ENCODE measurements at regions not wholly inside any gene's neighbourhood (a gene's known extent, or its start where the extent isn't known, plus 50 kb on each side); places are given as distances from the start of the nearest gene placed in this dataset.

DNA sequence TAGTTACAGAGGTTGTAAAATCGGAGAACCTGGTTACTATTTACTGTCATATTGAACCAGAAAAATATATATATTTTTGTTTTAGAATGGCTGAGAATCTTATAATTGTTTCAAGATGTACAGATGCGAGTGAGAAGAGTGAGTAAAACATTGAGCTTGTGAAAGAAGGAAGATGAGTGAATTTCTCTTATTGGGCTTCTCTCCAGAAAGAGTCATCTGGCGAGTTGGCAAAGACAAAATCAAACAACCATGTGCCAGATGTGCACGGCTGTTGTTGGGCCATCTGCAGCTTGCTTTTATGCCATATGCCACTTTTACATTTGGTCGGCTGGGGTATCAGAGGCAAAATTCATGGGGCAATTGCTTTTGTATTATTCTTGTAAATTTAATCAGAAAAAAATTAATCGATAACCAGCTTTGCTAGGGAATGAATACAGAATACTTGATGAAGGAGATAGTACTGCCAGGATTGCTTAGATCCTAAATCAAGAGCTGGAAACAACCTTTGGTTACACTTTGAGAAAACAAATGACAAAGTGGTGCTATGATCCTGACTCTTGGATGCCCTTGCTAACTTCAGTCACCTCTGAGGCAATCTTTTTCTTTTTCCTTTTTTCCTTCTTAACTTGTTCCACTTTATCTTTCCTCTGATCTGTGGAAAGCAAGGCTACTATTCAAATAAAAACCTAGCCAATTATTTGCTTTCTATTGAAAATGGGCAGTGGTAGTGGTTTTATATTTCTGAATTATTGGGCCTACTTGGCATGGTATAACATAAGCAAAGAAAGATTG is 97.1 kb upstream of the GRIK2 start:
- DNase-seq (ENCODE audit: low spot score), result no peak

DNA sequence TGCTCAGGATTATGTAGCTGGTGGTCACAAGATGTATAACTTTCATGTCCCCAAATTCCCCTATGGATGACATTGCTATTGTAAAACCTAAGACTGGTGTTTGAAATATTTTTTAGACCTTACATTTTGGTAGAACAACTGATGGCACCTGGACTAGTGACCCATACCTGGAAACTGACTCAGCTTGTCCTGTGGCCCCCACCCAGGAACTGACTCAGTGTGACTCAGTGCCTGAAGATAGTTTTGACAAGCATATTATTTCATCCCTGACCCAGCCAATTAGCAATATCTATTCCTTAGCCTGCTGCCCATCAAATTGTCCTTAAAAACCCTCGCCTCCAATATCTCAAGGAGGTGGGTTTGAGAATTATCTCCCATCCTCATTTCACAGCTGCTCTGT is 90.9 kb upstream of the GRIK2 start:
- DNase-seq (ENCODE audit: low spot score), result no peak

DNA sequence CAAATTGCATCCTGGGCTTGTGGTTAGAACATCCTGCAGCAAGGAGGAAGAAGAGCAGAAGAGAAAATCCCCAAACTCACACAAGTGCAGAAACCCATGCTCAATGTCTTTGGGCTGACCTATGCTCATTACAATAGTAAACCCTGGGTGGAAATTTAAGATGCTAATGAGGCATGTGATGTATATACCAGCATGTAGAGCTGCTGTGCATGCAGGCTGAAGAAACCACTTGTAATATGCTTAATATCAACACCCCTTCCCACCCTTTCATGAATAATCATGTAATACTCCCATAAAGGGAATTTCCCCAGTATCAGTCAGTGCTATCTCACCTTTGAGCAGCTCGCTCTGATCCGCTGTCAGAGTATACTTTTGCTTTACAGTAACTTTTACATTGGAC is 90.0 kb upstream of the GRIK2 start:
- DNase-seq (ENCODE audit: low spot score), result no peak

DNA sequence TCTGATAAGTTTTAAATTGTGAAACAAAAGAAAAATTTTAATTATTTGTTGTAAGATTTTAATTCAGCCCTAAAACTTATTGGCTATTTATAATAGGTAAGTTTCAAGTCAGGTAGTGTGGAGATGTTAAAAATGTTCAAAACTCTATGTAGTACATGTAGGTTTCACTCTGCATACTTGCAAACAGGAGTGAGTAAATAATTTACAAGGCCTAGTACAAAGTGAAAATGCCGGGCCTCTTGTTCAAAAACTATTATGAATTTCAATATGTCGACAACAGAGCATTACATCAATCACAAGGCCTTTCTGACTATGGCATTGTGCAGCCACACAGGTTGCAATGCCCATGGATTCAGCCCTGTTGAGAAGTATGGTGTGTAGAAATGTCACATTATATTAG is 80.9 kb upstream of the GRIK2 start:
- no peak for DNase-seq (ENCODE audit: low spot score)

DNA sequence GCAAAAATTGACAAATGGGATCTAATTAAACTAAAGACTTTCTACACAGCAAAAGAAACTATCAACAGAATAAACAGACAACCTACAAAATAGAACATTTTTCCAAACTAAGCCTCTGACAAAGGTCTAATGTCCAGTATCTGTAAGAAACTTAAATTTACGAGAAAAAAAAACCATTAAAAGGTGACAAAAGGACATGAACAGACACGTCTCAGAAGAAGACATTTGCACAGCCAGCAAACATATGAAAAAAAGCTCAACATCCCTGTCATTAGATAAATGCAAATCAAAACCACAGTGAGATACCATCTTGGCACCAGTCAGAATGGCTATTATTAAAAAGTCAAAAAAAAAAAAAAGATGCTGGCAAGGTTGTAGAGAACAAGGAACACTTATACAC is 70.6 kb upstream of the GRIK2 start:
- no peak for DNase-seq (ENCODE audit: low spot score)

DNA sequence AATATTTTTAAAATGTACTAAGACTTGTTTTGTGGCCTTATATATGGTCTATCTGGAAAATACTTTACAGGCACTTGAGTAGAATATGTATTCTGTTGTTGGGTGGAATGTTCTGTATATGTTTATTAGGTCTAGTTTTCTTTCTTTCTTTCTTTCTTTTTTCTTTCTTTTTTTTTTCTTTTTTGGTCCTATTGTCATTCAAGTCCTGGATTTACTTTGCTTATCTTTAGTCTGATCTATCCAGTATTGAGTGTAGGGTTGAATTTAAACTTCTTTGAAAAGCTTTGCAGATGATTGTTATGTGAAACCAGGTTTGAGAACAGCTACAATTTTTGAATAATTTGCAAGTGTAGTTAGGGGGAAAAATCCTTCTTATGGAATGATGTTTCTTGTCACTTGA is 67.1 kb upstream of the GRIK2 start:
- DNase-seq (ENCODE audit: low spot score), result no peak

DNA sequence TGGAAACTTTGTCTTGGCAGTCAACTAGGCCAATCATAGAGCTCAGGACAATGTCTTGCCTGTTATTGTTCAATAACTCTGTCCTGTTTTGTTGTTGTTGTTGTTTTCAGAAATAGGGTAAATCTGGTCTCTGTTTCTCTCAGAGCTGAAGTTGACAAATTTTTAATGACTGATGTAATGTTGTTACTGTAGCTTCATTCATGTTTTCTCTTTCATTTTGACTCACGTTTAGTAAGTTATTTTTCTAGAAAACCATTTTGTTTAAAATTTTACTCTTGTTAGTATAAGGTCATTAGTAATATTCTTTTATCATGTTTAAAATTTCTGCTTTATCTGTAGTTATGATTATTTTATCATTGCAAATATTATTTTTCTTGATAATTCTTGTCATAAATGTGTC is 51.6 kb upstream of the GRIK2 start:
- DNase-seq (ENCODE audit: low spot score), result no peak

Data from LoVo (cell line).